IMR-90 (cell line): ENCODE measurements at regions not wholly inside any gene's neighbourhood (a gene's known extent, or its start where the extent isn't known, plus 50 kb on each side); places are given as distances from the start of the nearest gene placed in this dataset.

ENCODE experiments used
- BHLHE40 ChIP-seq: fragments of 150-350 bp; IDR thresholded peaks from 2 replicates; pipeline ENCODE4 v1.6.1; 2016; ENCODE audit warnings: mild to moderate bottlenecking, low read depth, low read length
- CEBPB ChIP-seq: IDR thresholded peaks from 2 replicates; pipeline ENCODE4 v1.6.1; 2012; ENCODE audit warnings: low read depth, low read length, improper control_type of control experiment
- POLR2A ChIP-seq: IDR thresholded peaks from 2 replicates; pipeline ENCODE4 v1.6.1; 2012; ENCODE audit warnings: mild to moderate bottlenecking, low read depth, low read length
- TF ChIP-seq, protein P1 (sequence below): conservative IDR thresholded peaks from 2 replicates; pipeline ENCODE4 v1.5.1; 2012; ENCODE audit warnings: mild to moderate bottlenecking, low read depth, low read length, improper control_type of control experiment
- TF ChIP-seq, protein P2 (sequence below): fragments of 150-350 bp; IDR thresholded peaks from 2 replicates; pipeline ENCODE4 v1.6.1; 2017; ENCODE audit warnings: mild to moderate bottlenecking, antibody characterized with exemption, low read length, low read depth

DNA sequence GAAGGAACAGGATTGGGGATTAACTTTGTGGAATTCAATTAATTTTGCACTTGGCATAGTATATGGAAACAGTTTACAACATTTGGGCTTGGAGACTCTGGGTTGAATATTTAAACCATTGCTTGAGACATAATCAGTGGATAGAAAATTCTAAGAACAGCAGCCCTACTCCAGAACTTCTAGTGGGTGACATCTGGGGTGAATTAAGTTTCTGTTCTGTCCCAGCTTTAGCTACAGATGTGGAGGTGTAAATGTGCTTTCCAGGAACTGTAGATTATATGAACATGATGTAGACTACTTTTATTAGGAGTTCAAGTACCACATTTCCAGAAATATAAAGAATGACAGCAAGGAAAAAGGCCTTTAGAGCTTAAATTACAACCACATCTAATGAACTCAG, 51.9 kb upstream of the SKAP2 start:
- no peak for TF ChIP-seq POLR2A
- TF ChIP-seq, protein P1, sequence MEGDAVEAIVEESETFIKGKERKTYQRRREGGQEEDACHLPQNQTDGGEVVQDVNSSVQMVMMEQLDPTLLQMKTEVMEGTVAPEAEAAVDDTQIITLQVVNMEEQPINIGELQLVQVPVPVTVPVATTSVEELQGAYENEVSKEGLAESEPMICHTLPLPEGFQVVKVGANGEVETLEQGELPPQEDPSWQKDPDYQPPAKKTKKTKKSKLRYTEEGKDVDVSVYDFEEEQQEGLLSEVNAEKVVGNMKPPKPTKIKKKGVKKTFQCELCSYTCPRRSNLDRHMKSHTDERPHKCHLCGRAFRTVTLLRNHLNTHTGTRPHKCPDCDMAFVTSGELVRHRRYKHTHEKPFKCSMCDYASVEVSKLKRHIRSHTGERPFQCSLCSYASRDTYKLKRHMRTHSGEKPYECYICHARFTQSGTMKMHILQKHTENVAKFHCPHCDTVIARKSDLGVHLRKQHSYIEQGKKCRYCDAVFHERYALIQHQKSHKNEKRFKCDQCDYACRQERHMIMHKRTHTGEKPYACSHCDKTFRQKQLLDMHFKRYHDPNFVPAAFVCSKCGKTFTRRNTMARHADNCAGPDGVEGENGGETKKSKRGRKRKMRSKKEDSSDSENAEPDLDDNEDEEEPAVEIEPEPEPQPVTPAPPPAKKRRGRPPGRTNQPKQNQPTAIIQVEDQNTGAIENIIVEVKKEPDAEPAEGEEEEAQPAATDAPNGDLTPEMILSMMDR: no peak
- TF ChIP-seq, protein P2, sequence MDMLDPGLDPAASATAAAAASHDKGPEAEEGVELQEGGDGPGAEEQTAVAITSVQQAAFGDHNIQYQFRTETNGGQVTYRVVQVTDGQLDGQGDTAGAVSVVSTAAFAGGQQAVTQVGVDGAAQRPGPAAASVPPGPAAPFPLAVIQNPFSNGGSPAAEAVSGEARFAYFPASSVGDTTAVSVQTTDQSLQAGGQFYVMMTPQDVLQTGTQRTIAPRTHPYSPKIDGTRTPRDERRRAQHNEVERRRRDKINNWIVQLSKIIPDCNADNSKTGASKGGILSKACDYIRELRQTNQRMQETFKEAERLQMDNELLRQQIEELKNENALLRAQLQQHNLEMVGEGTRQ: no peak
- TF ChIP-seq CEBPB: no peak
- no peak for TF ChIP-seq BHLHE40
